ENCODE measurements at regions not wholly inside any gene's neighbourhood (a gene's known extent, or its start where the extent isn't known, plus 50 kb on each side); places are given as distances from the start of the nearest gene placed in this dataset.

GRCh38 chr3:95615592-95616310 lies 1198.6 kb upstream of the EPHA6 start:
- TF ChIP-seq ZNF37A (tag by site-specific recombination; IDR thresholded peaks at IDR 0.05): no peak
- no peak overlapping the region for H3K27ac ChIP-seq (ENCODE audit: extremely low read depth, low read depth, low read length)
- H3K9me3 ChIP-seq (ENCODE audit: control insufficient read depth, insufficient read depth, low read depth, low read length): no peaks in the 10 kb centered on the region
- no peaks in the 10 kb centered on the region for H3K4me1 ChIP-seq (ENCODE audit: control insufficient read depth, insufficient read depth, low read length)
- H3K4me3 ChIP-seq (ENCODE audit: low read depth, low read length): no peak overlapping the region
- ChIA-PET POLR2A (no interaction called here), CTCF (no interaction called here)
- H3K36me3 ChIP-seq (ENCODE audit: control insufficient read depth in 2 of 2, insufficient read depth in 1 of 2, low read length in 2 of 2): no peaks in the 10 kb centered on the region

- ChIA-PET POLR2A (no interaction called here), CTCF (no interaction called here)
- TF ChIP-seq ZBTB1 (tag by site-specific recombination; IDR thresholded peaks at IDR 0.05) (no peak), ZNF544 (tag by site-specific recombination; IDR thresholded peaks at IDR 0.05) (no peak), ZNF10 (tag by site-specific recombination; IDR thresholded peaks at IDR 0.05) (no peak), BCL11B (tag by site-specific recombination; IDR thresholded peaks at IDR 0.05; ENCODE audit: low read depth) (no peak), ZNF548 (tag by site-specific recombination; IDR thresholded peaks at IDR 0.05) (no peak), SP2 (tag by site-specific recombination; IDR thresholded peaks at IDR 0.05) (no peak), SALL2 (tag by site-specific recombination; IDR thresholded peaks at IDR 0.05; ENCODE audit: borderline replicate concordance) (no peak), HOXD13 (CRISPR knock-in tag; IDR thresholded peaks at IDR 0.05; ENCODE audit: borderline replicate concordance) (no peak), KLF9 (tag by site-specific recombination; IDR thresholded peaks at IDR 0.05; ENCODE audit: low read depth) (no peak), ZNF214 (tag by site-specific recombination; IDR thresholded peaks at IDR 0.05; ENCODE audit: borderline replicate concordance) (no peak), ZNF626 (tag by site-specific recombination; IDR thresholded peaks at IDR 0.05) (no peak), ZNF530 (tag by site-specific recombination; IDR thresholded peaks at IDR 0.05; ENCODE audit: low read depth) (no peak), OVOL3 (tag by site-specific recombination; IDR thresholded peaks at IDR 0.05) (no peak), ZNF404 (tag by site-specific recombination; IDR thresholded peaks at IDR 0.05) (no peak), RBAK (tag by site-specific recombination; IDR thresholded peaks at IDR 0.05) (no peak)
- TF ChIP-seq, protein P1, sequence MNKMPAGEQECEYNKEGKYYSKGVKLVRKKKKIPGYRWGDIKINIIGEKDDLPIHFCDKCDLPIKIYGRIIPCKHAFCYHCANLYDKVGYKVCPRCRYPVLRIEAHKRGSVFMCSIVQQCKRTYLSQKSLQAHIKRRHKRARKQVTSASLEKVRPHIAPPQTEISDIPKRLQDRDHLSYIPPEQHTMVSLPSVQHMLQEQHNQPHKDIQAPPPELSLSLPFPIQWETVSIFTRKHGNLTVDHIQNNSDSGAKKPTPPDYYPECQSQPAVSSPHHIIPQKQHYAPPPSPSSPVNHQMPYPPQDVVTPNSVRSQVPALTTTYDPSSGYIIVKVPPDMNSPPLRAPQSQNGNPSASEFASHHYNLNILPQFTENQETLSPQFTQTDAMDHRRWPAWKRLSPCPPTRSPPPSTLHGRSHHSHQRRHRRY (tag by site-specific recombination; IDR thresholded peaks at IDR 0.05): no peak
- TF ChIP-seq, protein P2, sequence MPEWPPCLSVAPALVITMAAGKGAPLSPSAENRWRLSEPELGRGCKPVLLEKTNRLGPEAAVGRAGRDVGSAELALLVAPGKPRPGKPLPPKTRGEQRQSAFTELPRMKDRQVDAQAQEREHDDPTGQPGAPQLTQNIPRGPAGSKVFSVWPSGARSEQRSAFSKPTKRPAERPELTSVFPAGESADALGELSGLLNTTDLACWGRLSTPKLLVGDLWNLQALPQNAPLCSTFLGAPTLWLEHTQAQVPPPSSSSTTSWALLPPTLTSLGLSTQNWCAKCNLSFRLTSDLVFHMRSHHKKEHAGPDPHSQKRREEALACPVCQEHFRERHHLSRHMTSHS (tag by site-specific recombination; IDR thresholded peaks at IDR 0.05): no peak
- TF ChIP-seq, protein P3, sequence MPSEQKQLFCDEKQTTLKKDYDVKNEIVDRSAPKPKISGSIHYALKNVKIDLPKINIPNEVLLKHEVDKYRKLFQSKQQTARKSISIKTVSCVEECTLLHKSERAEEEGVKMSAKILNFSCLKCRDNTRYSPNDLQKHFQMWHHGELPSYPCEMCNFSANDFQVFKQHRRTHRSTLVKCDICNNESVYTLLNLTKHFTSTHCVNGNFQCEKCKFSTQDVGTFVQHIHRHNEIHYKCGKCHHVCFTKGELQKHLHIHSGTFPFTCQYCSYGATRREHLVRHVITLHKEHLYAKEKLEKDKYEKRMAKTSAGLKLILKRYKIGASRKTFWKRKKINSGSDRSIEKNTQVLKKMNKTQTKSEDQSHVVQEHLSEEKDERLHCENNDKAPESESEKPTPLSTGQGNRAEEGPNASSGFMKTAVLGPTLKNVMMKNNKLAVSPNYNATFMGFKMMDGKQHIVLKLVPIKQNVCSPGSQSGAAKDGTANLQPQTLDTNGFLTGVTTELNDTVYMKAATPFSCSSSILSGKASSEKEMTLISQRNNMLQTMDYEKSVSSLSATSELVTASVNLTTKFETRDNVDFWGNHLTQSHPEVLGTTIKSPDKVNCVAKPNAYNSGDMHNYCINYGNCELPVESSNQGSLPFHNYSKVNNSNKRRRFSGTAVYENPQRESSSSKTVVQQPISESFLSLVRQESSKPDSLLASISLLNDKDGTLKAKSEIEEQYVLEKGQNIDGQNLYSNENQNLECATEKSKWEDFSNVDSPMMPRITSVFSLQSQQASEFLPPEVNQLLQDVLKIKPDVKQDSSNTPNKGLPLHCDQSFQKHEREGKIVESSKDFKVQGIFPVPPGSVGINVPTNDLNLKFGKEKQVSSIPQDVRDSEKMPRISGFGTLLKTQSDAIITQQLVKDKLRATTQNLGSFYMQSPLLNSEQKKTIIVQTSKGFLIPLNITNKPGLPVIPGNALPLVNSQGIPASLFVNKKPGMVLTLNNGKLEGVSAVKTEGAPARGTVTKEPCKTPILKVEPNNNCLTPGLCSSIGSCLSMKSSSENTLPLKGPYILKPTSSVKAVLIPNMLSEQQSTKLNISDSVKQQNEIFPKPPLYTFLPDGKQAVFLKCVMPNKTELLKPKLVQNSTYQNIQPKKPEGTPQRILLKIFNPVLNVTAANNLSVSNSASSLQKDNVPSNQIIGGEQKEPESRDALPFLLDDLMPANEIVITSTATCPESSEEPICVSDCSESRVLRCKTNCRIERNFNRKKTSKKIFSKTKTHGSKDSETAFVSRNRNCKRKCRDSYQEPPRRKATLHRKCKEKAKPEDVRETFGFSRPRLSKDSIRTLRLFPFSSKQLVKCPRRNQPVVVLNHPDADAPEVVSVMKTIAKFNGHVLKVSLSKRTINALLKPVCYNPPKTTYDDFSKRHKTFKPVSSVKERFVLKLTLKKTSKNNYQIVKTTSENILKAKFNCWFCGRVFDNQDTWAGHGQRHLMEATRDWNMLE (tag by site-specific recombination; conservative IDR thresholded peaks at IDR 0.05; ENCODE audit: low read depth): no peak
- no peak overlapping the region for H3K27ac ChIP-seq (ENCODE audit: extremely low read depth, low read depth, low read length)
- no peaks in the 10 kb centered on the region for H3K9me3 ChIP-seq (ENCODE audit: control insufficient read depth, insufficient read depth, low read depth, low read length)
- H3K4me3 ChIP-seq (ENCODE audit: low read depth, low read length): no peak overlapping the region
- H3K4me1 ChIP-seq (ENCODE audit: control insufficient read depth, insufficient read depth, low read length): no peaks in the 10 kb centered on the region
- no peaks in the 10 kb centered on the region for H3K36me3 ChIP-seq (ENCODE audit: control insufficient read depth in 2 of 2, insufficient read depth in 1 of 2, low read length in 2 of 2)
These were observed 1188.3 kb upstream of the EPHA6 start for GRCh38 chr3:95626107-95626506.

Measured in HEK293 (cell line).